ENCODE measurements at regions not wholly inside any gene's neighbourhood (a gene's known extent, or its start where the extent isn't known, plus 50 kb on each side); places are given as distances from the start of the nearest gene placed in this dataset.

GRCh38 chr1:172952516-172952915 is 98.2 kb downstream of the TNFSF18 start:
- DNase-seq (ENCODE audit: low read depth): no peak

GRCh38 chr1:172954476-172955150 is 96.1 kb downstream of the TNFSF18 start:
- no peak for DNase-seq (ENCODE audit: low read depth)

DNA sequence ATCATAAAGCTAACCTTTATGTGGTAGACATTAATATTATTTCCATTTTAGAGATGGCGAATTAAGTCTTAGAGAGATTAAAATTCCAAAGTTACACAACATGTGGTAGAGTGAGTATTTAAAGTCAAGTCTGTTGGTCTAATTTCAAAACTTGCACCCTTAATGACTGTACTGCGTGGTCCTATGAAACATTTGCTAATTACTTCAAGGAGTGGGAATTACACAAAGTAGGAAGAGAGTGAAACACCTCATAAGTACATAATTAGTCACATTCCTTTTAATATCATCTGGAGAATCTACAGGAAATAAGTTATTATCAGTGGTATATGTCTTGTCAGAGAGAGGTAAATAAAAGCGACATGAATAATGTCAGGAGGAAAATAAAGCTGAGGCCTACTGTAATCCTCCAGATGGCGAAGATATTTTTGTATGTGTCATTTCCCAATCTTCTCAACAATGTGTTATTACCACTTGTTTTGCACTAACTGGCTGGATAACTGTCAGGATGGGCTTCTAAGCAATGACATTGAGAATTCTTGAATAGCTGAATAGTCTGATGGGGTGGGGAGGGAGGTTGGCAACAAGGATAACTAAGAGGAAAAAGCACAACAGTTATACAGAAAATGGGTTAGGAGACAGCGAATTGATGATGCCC is 95.5 kb downstream of the TNFSF18 start:
- DNase-seq (ENCODE audit: low read depth): no peak

DNA sequence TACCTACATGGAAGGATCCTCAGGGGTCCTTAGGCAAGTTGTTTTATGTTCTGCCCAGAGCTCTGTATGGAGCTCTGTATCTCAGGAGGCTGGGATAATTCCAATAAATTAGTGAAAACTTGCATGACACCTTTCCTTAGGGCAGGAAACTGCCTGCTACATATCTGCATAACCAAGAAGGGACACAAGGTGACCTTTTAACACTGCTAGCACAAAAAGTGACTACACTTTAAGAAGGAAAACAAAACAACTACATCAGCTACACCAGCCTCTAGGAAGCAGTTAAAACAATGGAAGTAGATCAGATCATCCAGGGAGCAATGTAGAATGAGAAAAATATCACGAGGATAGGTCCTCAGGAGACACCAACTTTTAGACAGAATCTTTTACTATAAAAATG is 93.9 kb downstream of the TNFSF18 start:
- DNase-seq (ENCODE audit: low read depth): no peak

DNA sequence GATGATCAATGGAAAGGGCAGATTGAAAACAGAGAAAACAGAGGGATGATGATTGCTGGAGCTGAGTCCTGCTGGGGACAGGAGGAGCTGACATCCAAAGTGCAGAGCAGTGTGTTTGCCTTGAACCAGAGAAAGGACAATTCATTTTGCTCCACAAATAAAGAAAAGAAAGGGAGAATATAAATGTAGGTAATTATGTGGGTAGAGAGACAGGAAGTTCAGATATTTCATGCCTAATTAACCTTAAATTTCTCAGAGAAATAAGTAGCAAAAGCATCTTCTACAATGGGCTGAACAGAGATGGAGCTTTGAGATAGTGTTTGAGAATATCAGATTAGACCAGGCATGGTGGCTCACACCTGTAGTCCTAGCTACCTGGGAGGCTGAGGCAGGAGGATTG is 93.2 kb downstream of the TNFSF18 start:
- DNase-seq (ENCODE audit: low read depth): no peak

GRCh38 chr1:172959571-172959970 is 91.2 kb downstream of the TNFSF18 start:
- no peak for DNase-seq (ENCODE audit: low read depth)

DNA sequence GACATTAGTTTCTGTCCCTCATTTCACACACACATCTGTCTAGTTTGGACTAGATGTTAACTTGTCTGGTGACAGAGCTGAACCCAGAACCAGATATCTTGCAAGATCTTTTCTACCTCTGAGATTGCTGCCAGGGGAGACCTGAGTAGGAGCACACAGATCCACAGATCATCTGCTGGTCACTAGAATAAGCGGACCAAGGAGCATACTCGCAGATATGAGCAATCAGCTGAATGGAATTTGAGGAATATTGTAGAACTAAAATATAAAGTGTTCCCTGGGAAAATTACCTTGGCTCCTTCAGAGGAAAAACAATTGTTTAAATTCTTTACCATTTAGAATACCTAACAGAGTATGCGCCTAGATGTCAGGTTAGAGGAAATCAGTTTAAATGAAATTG is 90.7 kb downstream of the TNFSF18 start:
- DNase-seq (ENCODE audit: low read depth): no peak

DNA sequence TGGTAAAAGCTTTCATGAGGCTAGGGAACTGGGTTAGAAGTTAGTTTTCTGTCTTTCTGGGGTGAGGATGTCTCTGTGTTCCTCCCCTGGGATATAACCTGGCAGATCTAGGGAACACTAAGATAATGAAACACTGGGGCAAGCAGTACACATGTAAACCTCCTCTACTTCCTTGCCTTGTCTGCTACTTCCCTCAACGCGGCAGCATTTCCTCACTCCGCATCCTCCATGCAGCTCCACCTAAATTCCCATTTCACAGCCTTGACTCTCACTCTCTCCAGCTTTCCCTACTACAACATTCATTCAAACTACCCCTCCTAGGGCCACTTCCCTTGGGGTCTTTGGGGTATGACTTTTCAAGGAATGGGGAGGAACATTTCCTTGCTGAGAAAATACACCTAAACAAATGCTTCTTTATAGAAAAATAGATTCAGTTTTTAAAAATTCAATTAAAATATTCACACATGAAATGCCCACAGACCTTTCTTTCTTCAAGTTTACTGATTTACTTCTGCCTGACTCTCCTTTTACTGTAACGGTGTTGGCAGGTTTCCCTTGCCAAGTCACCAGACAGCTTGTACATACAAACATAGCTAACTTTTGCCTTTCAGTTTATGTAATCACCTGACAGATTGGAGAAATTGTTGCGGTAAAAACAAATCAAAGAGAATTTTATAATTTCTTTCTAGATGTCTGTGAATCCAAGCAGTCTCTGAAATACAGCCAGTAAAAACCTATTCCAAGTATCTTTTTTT is 90.1 kb downstream of the TNFSF18 start:
- DNase-seq (ENCODE audit: low read depth): no peak

- no peak for DNase-seq (ENCODE audit: low read depth)
Observed at GRCh38 chr1:172964864-172965263, 85.9 kb downstream of the TNFSF18 start.

GRCh38 chr1:172966844-172967540 is 83.7 kb downstream of the TNFSF18 start:
- no peak for DNase-seq (ENCODE audit: low read depth)

DNA sequence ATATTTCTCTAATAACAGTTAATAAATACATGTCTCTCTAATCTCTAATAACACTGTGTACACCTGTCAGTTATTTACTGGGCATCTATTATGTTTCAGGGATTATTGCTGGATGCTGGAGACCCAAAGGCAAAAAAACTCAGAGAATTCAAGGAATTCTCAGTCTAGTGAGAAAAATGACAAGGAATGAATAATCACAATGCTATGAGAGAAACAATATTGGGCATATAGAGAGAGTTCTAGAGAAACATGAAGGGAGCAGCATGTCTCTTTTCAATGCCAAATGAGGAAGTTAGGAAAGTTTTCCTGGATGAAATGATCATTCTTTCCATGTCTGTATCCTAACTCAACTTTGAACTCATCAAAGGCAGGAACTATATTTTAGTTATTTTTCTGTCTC is 82.8 kb downstream of the TNFSF18 start:
- DNase-seq (ENCODE audit: low read depth): no peak

- no peak for DNase-seq (ENCODE audit: low read depth)
Observed at GRCh38 chr1:172969611-172970010, 81.1 kb downstream of the TNFSF18 start.

DNA sequence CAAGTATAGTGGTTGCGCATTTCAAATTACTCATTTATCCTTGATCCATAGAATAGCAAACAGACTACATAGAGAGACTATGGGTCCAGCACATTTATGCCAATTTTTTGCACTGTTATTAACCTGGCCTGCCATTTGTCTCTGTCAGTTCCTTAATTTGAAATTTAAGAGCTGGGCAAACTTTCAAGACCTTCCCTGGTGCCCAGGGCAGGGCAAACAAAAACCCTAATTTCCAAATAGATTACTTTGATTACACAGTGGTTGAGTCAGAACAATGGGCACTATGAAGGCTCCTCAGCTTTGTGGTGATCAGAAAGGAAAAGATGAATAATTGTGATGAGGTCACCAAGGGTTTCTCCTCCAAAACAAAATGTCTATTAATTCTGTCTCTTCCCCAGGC is 80.6 kb downstream of the TNFSF18 start:
- DNase-seq (ENCODE audit: low read depth): no peak

DNA sequence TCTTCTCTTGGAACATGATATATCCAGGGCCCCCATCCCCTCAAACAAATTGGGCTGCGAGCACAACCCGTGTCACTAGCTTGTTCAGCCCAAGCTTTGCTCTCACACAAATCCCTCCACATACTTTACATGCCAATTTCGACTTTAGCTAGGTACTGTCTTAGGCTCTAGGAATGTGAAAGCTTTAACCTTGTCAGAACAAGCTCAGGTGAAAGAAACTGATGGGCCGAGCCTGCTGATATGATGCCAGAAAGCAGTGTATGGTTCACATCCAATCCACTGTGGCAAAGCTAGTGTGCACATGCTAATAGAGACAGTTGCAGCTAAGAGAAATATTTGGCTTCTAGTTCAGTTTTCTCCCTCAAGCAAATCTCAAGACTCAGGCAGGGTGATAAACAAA is 79.5 kb downstream of the TNFSF18 start:
- DNase-seq (ENCODE audit: low read depth): no peak

- DNase-seq (ENCODE audit: low read depth): no peak
Observed at GRCh38 chr1:172972258-172972657, 78.5 kb downstream of the TNFSF18 start.

- no peak for DNase-seq (ENCODE audit: low read depth)
Observed at GRCh38 chr1:172973424-172973823, 77.3 kb downstream of the TNFSF18 start.

DNA sequence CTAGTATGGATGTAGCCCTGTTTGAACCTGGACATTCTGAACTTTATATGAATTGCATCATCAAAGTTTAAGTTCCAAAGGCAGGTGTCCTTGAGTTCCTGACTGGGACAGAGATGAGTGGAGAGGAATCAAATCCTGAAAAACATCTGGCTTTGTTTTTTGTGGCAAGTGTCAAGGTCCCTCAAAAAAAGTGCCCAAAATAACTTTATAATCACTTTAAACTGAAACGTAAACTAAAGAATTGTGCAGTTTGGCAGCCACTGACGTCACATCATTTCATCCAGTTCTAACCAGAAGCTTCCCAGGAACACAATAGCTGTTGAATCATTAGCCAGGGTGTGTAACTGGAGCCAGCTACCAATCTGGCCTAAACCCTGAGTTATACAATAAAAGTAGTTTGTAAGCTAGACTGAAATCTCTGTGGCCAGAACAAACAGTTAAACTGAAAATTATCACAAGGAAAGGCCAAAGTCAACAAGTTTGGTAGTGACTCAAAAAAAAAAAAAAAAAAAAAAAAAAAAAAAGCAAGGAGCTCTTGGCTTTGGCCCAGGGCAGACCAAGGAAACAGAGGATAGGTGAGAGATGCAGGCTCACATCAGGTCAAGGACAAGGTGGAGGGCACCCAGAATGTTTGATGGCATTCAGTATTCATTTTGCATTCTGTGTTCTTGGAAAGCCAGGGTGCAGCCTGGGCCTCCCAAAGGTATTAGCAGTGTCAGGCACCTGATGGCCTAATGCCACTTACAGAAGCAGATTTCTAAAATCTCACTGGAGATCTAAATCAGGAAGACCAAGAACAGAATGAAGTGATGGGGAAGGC is 74.3 kb downstream of the TNFSF18 start:
- no peak for DNase-seq (ENCODE audit: low read depth)

- no peak for DNase-seq (ENCODE audit: low read depth)
Observed at GRCh38 chr1:172977296-172978017, 73.3 kb downstream of the TNFSF18 start.

DNA sequence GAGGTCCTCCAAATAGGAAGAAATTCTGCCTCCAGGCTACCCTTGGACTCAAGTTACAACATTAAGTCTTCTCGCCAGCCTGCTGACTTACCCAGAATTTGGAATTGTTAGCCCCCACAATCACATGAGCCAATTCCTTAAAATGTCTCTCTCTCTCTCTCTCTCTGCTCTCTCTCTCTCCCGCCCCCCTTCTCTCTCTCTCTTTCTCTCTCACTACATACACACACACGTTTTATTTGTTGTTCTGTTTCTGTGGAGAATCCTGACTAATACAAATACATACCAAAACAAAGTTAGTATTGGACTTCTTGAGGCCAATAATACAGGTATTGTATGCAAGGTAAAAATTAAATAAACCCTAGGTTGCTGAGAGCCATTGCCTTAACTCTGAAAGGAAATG is 72.1 kb downstream of the TNFSF18 start:
- DNase-seq (ENCODE audit: low read depth): no peak

DNA sequence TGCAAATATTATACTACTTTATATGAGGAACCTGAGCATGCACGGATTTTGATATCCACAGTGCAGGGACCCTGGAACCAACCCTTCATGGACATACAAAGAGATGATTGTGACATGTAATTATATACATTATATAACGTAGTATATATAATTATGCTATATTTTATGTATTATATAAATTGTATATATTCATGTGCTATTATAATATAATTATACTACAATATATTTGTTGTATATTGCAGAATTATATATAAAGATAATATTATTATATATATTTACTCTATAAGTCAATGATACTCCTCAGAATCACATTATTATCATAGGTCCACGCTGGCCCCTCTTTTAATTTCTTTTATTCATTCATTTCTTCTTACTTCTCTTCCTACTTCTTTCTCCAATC is 70.9 kb downstream of the TNFSF18 start:
- DNase-seq (ENCODE audit: low read depth): no peak

DNA sequence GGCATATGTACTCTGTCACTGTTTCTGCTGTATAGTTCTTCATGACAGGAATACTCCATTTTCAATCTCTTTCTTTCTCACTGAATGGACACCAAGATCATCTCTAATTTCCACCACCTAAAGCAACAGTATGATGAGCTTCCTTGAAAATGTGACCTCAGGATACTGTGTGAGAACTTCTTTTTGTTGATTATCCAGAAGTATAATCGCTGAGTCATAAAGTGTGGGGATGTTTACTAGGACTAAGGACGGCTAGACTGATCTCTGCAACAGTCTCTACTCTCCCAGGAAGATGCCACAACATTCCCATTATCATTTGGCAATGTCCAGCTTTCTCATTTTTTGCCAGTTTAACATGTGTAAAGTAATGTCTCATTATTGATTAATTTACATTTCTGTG is 70.3 kb downstream of the TNFSF18 start:
- no peak for DNase-seq (ENCODE audit: low read depth)
